Femur (tissue), 1 donor: ENCODE measurements at regions not wholly inside any gene's neighbourhood (a gene's known extent, or its start where the extent isn't known, plus 50 kb on each side); places are given as distances from the start of the nearest gene placed in this dataset.

ENCODE experiments used
- DNase-seq: peaks from one replicate; pipeline ENCODE4 v3.0.0-alpha.2; 2017

DNA sequence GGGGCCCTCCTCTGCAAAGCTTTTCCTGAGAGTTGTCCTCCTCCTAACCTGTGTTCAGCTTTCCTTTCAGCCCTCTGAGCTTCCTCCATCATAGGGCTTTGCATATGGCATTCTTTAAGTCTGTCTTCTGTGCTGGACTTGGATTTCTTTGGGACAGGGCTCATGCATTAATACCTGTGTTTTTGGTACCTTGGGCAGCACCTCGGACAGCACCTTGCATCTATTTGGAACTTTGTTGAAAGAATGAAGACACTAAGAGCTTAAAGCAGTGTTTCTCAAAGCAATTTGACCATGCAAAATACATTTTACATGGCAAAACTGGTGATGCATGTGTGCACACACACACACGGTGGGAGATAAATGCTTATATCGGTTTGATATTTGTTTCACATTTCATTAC is 115.0 kb upstream of the SRRM4 start:
- DNase-seq: no peak

DNA sequence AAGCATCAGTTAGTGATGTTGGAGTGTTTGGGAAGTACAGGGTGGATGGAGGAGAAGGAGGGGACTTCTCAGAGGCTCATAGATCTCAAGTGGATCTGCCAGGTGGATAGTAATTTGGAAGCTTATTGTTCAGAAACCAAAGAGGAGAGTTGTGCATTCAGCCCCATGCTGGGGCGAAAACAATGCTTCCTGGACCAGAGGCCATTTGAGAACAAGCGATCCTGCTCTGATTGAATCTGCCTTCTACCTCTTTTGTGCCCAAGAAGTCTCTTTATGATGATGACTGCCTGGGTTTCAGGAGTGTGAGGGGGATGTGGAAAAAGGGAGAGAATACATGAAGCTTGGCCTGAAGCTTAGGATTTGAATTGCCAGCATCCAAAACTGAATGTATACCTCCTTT is 110.8 kb upstream of the SRRM4 start:
- no peak for DNase-seq

DNA sequence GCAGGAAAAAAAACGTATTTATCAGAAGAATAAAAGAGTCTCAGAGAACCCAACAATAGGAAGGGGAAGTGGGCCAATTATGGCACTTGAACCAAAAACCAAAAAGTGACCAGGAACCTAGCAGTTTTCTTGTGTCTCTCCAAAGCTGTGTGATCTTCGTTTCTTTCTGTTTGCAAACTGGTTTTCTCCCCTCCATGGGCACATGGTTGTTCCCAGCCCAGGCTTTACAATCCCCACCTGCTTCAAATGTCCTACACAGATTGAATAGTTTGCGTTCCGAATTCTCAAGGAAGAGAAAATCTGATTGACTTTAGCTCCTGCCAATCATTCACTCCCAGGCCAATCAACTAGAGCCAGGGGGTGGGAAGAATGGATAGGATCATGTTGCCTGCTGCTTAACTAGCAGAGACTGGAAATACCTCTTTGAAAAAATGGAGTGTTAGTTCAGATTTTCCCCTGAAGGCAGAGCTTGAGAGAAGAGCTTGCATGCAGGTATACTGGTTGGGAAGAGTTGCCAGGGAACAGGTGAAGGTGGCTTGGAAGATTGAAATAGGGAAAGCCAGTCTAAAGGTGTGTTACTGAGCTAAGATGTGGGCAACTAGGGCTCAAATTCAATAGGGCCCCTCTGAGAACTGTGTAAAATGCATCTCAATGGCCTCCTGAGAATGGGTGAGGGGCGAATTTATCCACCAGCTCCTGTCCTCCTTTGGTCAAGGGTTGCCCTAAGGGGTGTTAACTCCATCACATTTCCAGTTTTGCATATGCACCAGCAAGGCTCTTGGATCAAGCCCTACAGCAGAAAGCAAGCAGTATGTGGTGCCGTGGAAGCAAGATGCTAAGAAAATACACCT is 106.4 kb upstream of the SRRM4 start:
- DNase-seq: no peak

DNA sequence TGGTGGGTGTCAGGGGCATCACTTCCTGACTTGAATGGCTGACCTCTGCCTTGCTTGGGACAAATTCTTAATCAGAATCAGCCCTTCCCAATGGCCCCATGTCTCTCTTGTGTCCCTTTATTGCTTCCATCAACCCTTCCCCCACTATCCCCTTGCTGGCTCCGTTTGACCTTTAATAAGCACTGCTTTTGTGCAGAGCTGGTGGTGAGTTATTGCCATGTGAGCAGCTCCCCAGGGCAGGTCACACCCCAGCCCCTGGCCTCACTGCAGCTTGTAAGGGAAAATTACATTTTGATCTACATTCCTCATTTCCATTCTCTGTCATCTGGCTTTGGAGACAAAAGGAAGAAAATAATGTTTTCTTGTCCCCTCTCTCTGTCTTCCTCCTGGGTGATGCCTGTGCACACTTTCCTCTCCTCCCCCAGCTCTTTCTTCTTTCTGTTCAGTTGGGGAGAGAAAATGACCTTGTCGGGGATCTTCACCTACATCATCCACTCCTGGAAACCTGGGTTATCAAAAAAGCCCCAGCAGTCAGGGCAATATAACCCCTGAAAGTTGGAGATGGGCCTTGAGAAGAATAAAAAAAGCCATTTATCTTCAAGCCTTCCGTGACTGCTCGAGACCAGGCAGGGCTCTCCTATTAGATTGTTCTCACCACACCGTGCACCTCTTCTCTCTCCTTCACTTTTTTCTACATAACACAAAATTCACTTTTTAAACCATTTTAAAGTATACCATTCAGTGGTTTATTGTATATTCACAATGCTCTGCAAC is 100.4 kb upstream of the SRRM4 start:
- DNase-seq: no peak

DNA sequence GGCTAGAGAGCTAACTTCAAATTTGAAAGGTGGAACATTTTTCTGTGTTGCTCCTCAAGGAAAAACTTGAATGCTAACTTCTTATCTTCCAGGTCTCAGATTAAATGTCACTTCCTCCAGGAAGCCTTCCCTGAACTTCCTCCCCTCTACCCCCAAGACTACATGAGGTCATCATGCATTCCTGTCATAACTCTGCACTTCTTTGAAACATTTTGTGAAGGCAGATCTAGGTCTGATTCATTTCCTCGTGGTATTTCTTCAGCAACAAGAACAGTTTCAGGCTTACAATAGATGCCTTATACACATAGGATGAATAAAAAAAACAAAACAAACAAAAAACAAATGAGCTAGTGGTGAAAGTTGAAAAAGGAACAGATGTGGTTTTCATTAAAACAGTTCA is 97.1 kb upstream of the SRRM4 start:
- DNase-seq: no peak

DNA sequence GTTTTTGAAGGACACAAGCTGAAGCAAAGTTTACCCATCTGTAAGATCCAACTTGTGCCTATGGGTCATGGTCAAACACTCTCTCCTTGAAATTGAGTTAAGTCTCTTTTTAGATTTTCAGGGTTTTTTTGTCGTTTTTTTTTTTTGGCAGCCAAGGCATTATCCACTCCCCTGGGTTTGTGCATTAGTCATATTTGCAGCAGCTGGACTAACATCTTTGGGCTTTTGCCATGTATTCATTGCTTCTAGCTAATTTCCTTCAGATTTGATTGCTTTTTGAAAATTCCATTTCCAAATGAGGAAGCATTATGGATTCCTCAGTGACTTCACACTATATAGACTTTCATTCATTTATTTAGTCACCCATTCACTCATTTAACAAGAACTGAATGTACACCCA is 80.3 kb upstream of the SRRM4 start:
- DNase-seq: no peak

DNA sequence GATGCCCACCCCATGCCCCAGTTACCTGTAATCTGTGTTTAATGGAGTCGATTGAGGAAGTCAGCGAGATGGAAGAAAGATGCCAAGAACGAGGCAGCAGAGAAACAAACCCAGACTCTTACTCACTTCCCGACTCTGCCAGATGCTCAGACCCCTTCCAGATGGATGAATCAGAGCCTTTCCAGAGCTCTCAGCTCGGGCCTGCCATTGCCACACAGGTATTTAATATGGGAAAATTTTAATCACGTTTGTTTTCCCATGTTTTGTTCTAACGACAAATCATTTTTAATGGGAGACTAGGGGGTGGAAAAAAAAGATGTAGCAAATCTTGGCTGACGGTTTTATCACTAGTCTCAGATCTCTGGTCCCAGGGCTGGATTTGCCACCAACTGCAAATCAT is 72.5 kb upstream of the SRRM4 start:
- DNase-seq: no peak

DNA sequence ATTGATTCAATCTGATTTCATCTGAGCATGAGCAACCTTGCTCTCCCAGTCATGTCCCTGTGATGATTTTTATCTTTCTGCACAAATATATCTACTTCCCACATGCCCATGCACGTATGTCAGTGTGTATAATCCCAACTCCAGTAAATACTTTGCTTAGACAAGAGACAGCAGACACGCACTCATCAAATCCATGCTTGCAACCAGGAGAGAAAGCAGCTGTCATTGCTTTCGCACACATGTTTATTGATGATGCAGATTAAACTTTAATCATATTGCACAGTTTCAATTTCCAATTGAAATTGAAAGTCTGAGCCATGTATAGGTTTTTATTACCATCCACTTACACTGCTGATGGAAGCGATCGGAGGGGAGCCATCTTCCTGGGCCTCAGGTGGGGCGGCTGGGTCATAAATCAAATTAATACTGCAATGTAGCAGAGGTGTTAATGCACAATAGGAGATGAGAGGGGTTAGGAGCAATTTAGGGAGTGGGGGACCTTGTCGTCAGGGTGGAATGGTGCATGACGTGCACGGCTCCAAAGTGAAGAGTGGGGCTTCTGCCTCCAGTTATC is 68.6 kb upstream of the SRRM4 start:
- no peak for DNase-seq

DNA sequence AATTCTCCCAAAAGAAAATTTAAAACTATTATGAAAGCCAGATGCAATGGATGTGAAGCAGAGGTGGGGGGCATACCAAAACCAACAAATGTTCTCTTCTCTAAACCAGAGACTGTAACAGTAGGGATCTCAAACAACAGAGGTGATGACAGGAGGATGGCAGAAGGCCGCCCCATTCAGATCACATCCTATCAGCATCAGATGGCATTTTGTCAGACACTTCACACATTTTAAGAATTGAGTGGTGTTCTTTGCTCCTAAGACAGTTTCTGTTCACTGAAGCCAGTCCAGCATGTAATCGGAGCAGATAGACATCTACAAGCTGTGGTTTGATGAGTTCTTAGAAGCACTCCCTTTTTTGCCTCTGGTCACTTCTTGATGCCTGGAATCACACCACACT is 59.6 kb upstream of the SRRM4 start:
- DNase-seq: no peak

DNA sequence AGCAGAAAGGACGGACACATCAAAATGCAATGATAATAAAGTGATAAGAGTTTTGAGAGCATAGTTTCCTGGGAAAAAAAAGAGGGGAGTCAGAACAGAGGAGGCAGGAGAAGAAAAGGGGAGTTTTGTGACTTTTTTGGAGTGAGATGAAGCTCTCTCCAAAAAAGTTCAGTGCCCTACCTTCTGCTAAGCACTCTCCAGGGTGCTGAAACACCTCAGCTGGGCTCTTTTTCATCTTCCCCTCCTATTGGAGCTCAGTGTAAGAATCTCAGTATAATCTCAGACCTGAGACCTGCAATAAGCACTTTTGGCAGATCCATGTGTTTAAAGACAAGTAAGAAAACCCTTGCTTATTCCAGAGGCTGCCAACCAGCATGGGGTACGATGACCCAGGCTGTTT is 58.9 kb upstream of the SRRM4 start:
- no peak for DNase-seq

DNA sequence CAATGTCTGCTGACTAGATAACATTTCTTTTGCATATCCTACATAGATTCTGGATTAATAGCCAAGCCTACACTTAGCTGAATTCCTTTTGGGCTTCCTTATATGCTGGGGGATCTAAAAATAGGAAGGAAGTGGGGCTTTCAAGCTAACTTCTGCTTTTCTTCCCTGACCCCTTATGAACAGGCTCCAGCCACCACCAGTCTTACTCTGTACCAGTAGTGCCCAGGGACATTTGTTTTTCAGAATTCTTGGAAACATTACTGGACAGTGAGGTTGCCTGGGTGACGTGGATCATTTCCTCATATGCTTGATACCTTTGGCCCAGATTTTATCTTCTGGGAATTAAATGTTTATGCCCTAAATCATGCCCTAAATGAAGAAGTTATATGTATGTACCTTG is 55.9 kb upstream of the SRRM4 start:
- no peak for DNase-seq

DNA sequence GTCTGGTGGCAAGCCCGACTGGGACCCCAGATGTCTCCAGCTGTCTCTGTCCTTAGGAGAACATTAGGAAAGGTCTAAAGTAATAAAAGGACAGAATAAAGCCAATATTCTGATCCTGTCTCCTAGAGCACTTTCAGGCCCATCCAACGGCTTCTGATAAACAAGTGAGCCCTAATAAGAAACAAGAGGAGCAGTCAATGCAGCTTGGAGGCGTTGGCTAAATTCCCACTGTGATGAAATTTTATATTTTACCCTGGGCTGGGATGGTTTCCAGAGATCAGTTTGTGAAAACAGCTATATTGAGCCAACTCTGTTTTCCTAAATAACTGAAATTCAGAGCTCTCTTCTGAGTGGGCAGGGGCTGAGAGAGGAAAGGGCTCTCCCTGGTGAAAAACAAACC is 55.5 kb upstream of the SRRM4 start:
- no peak for DNase-seq
